Kidney tubule cell (primary cell): ENCODE measurements at regions not wholly inside any gene's neighbourhood (a gene's known extent, or its start where the extent isn't known, plus 50 kb on each side); places are given as distances from the start of the nearest gene placed in this dataset.
"Not testable (repeated sequence)": the region's sequence is repeated elsewhere in the genome, so short reads cannot be mapped to it uniquely, and the experiment has no call there.

Experiments
- DNase-seq: peaks from one replicate; pipeline ENCODE4 v3.0.0-alpha.2; 2018; ENCODE audit warnings: low spot score

DNA sequence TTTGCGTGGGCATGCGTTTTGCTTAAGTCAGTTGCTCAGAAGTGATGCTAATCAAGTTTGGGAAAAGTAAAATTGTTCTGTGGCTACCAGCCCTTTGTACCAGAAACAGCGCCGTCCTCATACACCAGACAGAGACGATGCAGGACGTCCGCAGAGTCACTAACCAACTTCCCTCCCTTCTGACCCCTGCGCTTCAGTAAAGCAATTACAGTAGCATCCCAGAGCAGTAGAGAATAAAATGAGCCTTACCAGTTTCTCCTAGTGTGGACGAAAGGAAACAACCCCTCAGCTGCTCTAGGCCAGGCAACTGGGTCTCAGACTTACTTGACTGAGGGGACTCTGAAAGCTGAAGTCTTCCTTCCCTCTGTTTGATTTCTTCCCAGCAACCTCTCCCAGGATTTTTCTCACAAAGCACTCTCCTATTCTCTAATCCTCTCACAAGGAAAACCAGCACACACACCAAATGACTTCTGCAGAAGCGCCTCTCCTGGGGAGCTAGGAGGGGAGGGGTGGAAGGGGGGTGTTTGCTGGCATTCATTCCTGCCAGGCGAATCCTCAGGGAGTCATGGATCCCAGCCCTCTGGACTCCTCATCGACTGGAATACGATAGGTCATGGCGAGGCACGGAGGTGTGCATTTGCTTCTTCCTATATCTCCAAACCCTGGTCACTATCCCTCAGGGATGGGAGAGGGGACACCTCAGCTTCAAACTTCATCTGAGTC, 56.0 kb upstream of the MID1 start:
- DNase-seq, result no peak

DNA sequence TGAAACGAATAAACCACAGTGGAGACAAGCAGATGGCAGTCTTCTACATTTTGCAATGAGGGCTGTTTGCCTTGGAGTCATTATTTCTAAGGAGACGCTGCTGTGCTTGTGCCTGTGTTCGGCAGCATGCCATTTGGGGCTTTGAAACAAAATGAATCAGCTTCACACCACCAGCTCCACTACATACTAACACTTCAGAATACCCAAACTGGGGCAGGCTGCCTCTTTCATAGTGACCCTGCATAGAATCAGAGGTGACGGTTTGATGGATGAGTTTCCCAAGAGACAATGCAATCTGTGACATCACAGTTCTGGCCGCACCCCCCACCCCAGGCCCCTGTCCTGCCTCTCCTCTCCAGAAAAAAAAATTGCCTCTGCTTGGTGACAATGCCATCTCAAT, 57.1 kb upstream of the MID1 start:
- no peak for DNase-seq

DNA sequence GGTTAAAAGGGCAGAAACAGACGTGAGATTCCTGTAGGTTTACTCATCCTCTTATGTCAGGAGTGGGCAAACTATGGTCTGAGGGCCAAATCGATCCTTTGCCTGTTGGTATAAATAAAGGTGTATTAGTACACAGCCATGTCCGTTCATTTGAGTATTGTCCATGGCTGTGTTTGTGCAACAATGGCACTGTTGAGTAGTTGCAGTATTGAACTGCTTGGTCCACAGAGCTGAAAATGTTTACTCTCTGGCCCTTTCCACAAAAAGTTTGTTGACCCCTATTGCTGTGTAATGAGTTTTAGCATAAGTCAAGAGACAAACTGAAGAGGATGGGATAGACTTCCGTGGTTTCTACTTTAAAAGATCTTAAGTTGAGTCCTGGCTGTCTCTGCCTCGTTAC, 59.0 kb upstream of the MID1 start:
- no peak for DNase-seq

DNA sequence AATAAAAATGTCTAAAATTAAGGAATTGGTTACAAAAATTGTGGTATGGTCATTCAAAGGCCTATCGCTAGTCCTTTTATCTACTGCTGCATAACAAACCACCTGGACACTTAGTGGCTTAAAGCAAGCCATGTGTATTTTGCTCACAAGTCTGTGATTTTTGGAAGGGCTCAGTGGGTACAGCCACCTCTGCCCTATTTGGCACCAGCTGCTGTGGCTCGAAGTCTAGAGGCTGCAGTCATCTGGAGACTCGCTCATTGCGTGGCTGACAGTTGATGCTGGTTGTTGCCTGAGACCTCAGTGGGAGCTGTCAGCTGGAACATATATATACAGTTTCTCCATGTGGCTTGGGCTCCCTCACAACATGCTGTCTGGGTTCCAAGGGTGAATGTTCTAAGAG, 60.8 kb upstream of the MID1 start:
- no peak for DNase-seq

- not testable (repeated sequence) for DNase-seq
Observed at GRCh38 chrX:10683631-10684030, 63.2 kb upstream of the MID1 start.

DNA sequence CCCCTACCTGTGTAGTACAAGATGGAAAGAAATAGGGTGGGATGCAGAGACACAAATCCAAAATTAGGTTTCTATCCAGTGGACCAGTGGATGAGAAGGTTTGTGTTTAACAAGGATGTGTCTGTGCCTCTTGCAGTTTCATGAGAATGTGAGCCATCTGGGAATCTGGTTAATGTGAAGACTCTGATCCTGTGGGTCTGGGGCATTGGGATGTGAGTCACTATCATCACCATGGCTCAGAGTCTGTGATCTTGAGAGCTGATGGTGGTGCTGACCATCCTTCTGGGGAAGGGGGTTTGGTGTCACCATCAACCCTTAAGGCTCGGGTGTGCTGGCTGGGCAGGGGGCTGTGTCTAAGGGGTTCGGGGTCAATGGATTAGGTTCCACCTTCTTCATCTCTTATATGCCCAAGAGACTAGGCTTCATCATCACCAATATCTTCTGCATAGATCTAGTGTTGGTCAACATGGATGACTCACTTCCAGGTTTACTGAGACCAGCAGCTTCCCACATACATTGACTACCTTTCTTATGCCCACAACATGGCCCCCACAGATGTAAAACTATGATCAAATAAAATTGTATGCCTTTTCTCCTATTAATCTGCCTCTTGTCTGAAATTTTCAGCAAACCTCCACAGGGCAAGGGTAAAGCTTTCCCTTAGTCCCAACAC, 65.7 kb upstream of the MID1 start:
- peak; percentile 13 for DNase-seq

DNA sequence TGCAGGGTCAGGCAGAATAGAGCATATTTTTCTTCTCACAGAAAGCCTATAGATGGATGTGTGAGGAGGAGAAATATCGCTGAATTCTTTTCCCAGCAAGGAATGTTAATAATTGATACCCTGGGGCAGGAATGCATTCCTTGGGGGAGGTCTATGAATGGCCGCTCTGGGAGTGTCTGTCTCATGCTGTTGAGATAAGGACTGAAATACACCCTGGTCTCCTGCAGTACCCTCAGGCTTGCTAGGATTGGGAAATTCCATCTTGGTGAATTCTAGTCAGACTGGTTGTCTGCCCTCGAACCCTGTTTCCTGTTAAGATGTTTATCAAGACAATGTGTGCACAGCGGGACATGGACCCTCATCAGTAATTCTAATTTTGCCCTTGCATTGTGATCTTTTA, 71.4 kb upstream of the MID1 start:
- DNase-seq, result not testable (repeated sequence)

- no peak for DNase-seq
Observed at GRCh38 chrX:10697616-10698317, 77.4 kb upstream of the MID1 start.

DNA sequence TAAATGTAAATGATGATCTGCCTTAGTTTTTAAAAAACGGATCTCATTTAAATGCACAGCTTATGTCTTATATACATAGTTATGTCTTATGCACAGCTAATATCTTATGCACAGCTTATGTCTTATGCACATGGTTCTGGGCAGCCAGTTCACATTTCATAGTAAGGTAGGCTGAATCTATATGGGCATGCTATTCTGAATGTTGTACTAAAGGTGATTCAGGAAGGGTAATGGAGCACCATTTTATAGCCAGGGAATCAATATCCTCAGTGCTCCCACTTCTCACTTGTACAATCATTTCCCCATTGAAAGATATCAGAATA, 77.9 kb upstream of the MID1 start:
- no peak for DNase-seq

DNA sequence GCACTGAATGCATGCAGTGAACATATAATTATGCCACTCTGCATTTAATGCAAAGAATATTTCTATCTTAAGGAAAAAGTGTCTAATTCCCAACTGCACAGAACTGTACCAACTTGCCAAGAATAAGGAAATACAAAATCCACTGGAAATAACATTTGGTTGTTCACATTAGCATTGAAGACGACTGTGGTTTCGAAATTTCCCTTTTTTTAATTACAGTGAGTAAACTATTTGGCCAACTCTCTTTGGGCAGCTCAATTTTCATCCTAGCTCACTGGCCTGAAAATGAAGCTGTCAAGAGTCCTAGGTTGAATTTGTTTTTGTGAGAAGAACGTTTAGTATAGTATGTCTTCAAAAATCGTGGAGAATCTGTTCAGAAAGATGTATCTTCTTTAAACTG, 81.6 kb upstream of the MID1 start:
- DNase-seq, result no peak

- not testable (repeated sequence) for DNase-seq
Observed at GRCh38 chrX:10706342-10706741, 86.0 kb upstream of the MID1 start.

DNA sequence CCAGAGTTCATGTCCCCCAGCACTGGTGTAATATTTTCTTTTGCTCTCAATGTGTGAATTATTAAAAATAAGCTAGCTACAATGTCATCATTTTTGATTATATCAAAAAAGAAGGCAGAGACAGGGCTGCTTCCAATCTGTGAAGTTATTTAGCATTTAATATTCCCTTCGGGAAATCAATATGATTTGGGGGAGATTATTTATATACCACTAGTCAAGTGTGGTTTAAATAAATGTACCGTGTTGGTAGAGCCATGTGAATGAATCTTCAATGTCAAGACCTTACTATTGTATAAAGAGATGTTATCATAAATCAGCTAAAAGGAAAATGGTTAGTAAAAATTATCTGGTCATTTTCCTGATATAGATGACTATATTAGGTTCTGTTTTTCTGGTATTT, 87.4 kb upstream of the MID1 start:
- no peak for DNase-seq

DNA sequence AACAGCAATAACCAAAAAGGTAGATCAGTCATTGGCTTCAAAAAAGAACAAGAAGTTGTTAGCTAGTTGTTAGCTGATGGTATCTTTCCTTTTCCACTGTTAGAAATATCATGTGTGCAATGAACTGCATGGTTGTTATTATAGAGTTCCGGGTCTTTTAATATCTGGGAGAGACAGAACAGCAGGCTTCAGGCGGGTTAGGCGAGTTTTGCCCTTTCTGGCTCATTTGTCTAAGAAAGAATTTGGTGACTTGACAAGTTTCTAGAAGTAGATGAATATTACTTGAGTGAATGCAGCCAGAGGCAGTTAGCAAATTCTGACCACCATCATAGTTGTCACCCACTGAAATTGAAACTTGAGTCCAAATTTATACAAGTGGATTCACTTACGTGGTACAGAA, 88.9 kb upstream of the MID1 start:
- DNase-seq, result no peak

DNA sequence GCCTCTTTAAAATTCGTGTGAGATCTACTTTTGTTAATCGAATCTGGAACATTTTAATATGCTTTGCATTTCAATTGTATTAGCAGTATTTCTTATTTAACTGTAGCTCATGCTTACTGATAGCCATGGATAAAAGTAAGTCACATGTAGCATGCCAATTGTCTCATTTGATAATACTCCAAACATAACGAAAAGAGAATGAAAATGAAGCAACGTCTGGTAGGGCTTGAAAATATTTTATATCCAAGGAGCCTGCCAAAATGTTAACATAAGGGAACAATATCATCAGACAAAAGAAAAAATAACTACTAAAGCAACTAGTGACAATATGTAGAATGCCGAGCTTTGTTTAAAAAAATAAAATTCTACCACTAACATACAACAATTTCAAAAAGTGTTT, 94.1 kb upstream of the MID1 start:
- no peak for DNase-seq

DNA sequence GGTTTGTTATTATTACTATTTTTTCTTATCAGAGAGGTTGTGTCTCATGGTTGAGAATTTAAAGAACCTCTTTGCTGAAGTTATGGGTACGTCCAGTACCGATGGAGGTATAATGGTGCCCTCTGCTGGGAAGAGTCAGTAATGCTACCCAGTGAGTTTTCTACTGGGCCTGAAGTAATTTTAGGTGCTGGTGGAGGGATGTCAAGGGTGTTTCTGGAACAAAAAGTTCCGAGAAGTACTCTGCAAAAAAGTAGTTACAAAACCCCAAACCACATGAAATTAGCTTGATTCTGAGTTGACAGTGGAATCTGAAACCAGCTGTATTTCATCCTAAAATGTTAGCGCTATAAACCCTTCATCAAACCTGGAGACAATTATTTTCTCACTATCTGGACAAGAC, 102.5 kb upstream of the MID1 start:
- peak; percentile 49 for DNase-seq

DNA sequence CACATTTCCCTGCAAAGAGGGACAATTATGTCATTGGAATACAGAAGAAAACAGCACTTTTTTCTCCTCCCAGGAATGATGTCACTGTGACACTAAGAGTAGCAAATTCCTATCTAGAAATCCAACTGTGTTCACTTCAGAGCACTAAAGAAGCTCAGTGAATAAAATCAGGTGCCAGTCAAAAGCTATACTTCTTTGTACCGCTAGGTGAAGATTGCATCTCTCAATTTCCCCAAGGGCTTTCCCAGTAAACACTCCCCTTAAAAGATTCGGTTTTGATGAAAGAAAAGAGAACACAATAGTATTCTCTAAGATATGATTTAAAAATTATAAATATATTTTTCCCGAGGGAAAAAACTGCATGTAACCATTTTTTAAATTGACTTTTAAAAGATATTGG, 104.7 kb upstream of the MID1 start:
- DNase-seq, result peak; percentile 22

GRCh38 chrX:10726647-10727046, 106.3 kb upstream of the MID1 start:
- peak; percentile 73 for DNase-seq

DNA sequence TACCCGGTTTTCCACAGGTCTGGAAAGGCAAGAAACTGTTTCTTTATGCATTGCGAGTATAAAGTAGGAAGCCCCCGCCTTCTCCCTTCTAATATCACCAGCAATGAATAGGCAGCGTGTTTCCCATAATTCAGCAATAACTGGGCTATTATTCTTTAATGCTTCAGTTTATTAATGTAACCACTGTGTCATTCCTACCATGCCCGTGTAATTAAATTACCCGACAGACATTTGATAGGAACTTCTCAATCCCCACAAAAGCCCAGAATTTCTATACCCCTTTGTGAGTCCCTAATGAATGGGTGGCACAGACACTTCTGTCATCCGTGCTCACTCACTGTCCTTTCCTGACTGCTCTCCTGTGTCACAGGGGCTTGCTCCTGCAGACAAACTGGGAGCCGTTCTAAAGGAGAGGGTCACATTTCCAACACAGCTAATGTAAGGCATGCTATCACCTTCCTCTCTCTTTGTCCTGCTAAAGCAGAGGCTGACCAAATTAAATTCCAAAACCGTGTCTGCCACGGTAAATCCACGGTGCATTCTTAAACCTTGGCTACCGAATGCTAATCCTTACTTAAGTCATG, 108.5 kb upstream of the MID1 start:
- no peak for DNase-seq

- DNase-seq, result no peak
Observed at GRCh38 chrX:10739426-10739825, 119.0 kb upstream of the MID1 start.

GRCh38 chrX:10741003-10741402, 120.6 kb upstream of the MID1 start:
- DNase-seq, result no peak

- DNase-seq, result no peak
Observed at GRCh38 chrX:10741550-10741949, 121.2 kb upstream of the MID1 start.

DNA sequence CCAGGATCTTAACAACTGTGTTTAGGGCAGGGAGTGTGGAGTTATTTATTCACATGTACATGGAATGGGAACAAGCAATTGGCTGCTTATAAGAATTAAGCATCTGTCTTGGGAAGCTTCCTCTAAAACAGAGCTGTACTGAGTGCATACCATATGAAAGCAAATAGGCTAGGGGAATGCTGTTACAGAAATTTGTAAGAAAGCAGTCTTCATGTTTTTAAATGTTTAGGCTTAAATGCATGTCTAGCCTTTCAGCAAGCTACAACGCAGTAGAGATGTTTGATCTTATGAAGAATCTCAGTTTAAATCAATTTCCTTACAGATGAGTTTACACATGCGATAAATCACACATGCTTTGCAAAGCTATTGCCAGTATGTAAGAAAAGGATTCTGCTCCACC, 123.1 kb upstream of the MID1 start:
- no peak for DNase-seq

DNA sequence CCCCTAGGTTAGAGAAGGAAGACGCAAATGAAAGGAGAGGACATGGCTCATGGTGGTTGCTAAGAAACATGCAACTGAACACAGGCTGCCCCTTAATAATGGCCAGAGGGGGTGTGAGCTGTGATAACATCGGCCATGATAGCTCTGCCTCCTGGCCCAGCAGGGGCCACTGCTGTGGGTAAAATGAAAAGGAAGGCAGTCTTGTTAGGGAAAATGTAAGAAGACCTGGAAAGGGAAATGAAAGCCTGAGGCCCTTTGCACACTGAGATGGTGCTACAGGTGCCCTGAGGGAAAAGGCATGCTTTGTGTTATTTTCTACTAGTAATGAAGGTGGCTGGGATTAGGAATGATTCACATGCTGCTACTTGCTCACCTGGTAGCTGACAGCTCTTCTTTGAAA, 123.6 kb upstream of the MID1 start:
- DNase-seq, result no peak
